ENCODE measurements at regions not wholly inside any gene's neighbourhood (a gene's known extent, or its start where the extent isn't known, plus 50 kb on each side); places are given as distances from the start of the nearest gene placed in this dataset.
"Not testable (repeated sequence)": the region's sequence is repeated elsewhere in the genome, so short reads cannot be mapped to it uniquely, and the experiment has no call there.

- DNase-seq = not testable (repeated sequence)
Observed at GRCh38 chr7:52573141-52573540, 462.3 kb upstream of the POM121L12 start.

GRCh38 chr7:52571026-52571425 lies 464.4 kb upstream of the POM121L12 start:
- no peak for DNase-seq

DNA sequence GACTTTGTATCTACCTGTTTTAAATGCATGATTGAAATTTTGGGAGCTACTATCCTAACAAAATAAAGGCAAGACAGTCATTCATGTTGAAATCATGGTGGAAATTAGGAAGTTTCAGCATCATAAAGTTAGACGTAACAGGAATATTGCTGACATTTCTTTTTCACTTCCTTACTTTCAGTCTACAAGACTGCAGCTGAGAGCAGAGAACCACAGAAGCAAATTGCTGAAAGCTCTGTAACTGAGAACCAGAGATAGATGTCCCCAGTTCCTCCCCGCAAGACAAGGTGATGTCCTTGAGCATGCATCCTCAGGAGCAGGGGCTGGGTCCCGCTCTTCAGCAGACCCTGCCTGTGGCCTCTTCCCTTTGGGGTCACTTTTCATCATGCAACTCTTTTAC lies 466.3 kb upstream of the POM121L12 start:
- no peak for DNase-seq

- no peak for DNase-seq
Observed at GRCh38 chr7:52565974-52566373, 469.5 kb upstream of the POM121L12 start.

- no peak for DNase-seq
Observed at GRCh38 chr7:52555805-52556204, 479.6 kb upstream of the POM121L12 start.

DNA sequence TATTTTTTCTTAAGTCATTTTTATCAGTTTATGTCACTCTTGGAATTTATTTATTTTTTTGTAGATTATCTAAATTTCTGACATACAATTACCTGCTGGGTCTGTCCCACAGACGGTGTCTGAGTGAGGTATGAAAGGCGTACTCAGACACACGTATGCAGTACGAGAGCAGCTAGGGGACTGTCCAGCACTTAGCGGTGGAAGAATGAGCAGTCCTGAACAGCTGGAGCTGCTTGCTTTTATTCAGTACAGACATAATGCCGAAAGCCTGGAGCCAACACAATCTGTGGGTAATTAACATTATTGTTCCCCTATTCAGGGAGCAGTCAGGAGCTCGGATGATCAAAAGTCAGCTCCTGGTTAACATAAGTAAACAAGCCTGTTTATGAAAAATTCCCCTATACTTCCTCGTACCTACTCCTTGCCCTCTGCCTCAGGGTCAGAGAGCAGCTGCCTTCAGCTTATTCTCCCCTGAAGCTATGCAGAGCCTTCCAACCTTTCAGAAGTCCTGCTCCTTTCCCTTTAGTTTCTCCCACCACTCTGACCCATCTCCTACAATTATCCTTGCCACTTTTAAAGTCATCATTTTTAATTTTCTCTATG lies 488.0 kb upstream of the POM121L12 start:
- DNase-seq = no peak

- DNase-seq = not testable (repeated sequence)
Observed at GRCh38 chr7:52541198-52541765, 494.2 kb upstream of the POM121L12 start.

- no peak for DNase-seq
Observed at GRCh38 chr7:52540041-52540440, 495.4 kb upstream of the POM121L12 start.

- no peak for DNase-seq
Observed at GRCh38 chr7:52539414-52539813, 496.0 kb upstream of the POM121L12 start.

GRCh38 chr7:52537051-52537450 lies 498.4 kb upstream of the POM121L12 start:
- DNase-seq = no peak

- DNase-seq = no peak
Observed at GRCh38 chr7:52525772-52526341, 509.6 kb upstream of the POM121L12 start.

- DNase-seq = no peak
Observed at GRCh38 chr7:52518869-52519268, 516.6 kb upstream of the POM121L12 start.

- no peak for DNase-seq
Observed at GRCh38 chr7:52512656-52513055, 522.8 kb upstream of the POM121L12 start.

DNA sequence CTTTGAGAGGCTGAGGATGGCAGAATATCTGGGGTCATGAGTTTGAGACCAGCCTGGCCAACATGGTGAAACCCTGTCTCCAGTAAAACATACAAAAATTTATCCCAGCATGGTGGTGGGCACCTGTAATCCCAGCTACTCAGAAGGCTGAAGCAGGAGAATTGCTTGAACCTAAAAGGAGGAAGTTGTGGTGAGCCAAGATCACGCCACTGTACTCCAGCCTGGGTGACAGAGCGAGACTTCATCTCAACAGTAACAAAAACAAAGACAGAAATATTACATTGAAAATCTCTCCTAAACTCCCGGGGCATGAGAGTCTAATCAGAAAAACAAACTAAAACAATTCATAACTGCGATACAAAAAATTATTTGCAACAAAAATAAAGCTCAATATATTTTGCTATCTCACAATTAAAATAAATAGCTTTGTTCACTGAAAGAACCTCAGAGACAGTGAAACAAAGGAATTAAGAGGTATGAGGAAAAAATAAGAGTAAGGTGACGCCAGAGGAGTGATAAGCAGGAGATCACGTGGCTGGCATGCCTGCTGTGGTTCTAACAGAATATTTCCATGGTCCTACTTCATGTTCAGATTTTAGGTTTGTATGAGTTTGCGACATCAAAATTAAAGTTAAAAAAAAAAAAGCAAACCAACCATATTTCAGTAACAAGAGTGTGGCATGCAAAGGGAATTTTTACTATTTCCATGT lies 527.7 kb upstream of the POM121L12 start:
- no peak for DNase-seq

GRCh38 chr7:52506325-52506724 lies 529.1 kb upstream of the POM121L12 start:
- no peak for DNase-seq

DNA sequence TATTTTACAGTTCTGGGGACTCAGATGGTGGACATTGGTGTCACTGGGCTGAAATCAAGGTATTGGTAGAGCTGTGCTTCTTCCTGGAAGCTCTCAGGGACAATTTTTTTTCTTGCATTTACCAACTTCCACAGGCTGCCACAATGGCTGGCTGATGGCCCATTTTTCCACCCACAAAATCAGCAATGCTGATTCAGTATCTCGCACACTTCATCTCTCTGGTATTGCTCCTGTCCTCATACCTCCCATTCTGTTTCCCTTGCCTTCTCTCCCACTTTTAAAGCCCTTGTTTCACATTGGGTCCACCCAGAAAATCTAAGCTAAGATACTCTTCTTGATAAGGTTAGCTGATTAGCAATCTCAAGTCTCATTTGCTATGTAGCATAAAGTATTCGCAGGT lies 530.9 kb upstream of the POM121L12 start:
- DNase-seq = no peak

- no peak for DNase-seq
Observed at GRCh38 chr7:52502281-52502680, 533.2 kb upstream of the POM121L12 start.

GRCh38 chr7:52501696-52502095 lies 533.7 kb upstream of the POM121L12 start:
- no peak for DNase-seq

- no peak for DNase-seq
Observed at GRCh38 chr7:52500841-52501240, 534.6 kb upstream of the POM121L12 start.

- no peak for DNase-seq
Observed at GRCh38 chr7:52498366-52498765, 537.1 kb upstream of the POM121L12 start.

DNA sequence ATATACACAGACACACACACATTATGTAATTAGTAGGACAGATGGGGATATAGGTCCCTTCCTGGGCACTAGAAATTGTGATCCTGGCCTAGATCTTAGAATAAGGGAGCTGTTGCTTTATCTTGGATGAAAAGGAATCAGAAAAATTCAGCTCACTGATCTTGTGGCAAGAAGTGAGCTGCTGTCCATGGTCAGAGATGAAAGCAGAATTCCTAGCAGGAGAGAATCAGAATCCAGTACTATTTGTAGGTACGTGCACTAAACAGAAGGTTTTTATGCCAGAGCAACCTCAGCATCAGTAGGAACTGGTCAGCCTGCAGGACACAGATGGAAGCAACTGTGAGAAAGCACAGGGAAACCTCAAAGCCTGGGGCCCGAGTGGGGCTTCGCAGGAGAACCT lies 549.2 kb upstream of the POM121L12 start:
- DNase-seq = no peak

DNA sequence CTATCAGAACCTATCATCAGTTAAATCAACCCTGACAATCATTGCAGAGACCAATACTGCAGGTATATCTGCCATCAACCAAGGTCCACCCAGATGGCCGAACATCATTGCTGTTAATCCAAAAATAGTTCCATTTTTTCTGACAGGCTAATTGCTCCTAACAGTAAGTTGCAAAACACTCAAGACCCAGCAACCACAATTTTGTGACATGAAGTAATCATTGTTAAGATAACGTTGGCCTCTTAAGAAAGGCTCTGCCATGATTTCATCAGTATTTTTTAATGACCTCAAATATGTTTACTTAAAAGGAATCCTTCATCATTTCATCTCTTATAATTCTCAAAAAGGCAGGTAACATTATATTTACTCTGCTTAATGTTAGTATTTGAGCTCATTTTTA lies 553.4 kb upstream of the POM121L12 start:
- DNase-seq = no peak

DNA sequence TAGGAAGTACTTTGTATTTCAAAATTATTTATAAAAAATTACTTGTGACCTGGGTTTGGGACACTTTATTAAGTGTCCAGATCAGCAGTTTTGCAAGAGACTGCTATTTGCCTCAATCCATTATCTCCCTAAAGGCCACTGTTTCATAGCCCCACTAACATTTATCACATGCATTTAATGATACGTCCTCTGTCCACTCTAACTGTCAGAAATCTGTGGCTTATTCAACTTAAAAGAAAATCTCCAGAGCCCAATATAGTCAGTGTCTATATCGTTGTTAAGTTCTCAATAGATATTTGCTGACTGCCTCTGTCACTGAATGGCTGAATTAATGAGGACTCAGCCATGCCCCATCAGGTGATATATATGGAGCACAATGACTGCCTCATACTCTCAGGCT lies 553.9 kb upstream of the POM121L12 start:
- DNase-seq = no peak

DNA sequence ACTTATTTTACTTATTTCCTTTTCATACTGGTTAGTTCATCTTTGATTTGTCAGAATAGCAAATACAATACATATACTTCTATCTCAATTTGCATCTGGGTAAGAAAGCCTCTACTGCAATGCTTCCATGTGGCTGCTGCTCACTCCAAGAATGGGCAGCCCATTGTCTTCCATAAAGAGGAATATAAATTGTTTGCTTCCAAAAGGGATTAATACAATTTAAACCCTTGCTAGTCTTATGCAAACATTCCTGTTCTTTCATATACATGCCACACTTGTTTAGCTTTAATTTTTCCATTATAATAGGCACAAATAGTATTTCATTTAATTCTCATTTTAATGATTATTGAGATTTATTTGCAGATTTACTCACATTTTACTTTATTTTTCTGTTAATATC lies 555.4 kb upstream of the POM121L12 start:
- DNase-seq = no peak

All from suppressor macrophage treated with lipopolysaccharide for 4 hours (primary cell).